ENCODE measurements at regions not wholly inside any gene's neighbourhood (a gene's known extent, or its start where the extent isn't known, plus 50 kb on each side); places are given as distances from the start of the nearest gene placed in this dataset.

- Histone ChIP-seq H3K9me2 (ENCODE audit: insufficient read depth) (no peaks in the 10 kb centered on the region), H3K4me3 (no peak overlapping the region), H3F3A (replicated peaks; ENCODE audit: low read depth) (no peaks in the 10 kb centered on the region), H3K79me2 (replicated peaks; ENCODE audit: insufficient read depth) (peaks cover 3% of the 10 kb centered on the region), H3K4me2 (no peak overlapping the region), H3K4me1 (ENCODE audit: insufficient read depth) (no peaks in the 10 kb centered on the region), H2AFZ (no peak overlapping the region), H4K20me1 (replicated peaks; ENCODE audit: insufficient read depth) (peaks cover 3% of the 10 kb centered on the region; the same call in 1 of the 2 replicates), H3K27ac (ENCODE audit: low read depth) (no peak overlapping the region), H3K36me3 (ENCODE audit: insufficient read depth) (no peaks in the 10 kb centered on the region), H3K27me3 (ENCODE audit: insufficient read depth) (no peaks in the 10 kb centered on the region)
- TF ChIP-seq ZNF114 (CRISPR knock-in tag; IDR thresholded peaks at IDR 0.05) = no peak
- TF ChIP-seq STAT1 (IDR thresholded peaks at IDR 0.05; ENCODE audit: unreplicated experiment) = no peak
- TF ChIP-seq POLR2AphosphoS5 (IDR thresholded peaks at IDR 0.05; ENCODE audit: low read depth) = no peak
- TF ChIP-seq ZNF331 (CRISPR knock-in tag; IDR thresholded peaks at IDR 0.05; ENCODE audit: low read depth) = no peak
- no peak for TF ChIP-seq REST (IDR thresholded peaks at IDR 0.05; ENCODE audit: unreplicated experiment)
- TF ChIP-seq EZH2 (IDR thresholded peaks at IDR 0.05; ENCODE audit: low read depth, unreplicated experiment) = no peak
- TF ChIP-seq ETS1 (IDR thresholded peaks at IDR 0.05) = no peak
- no peak for TF ChIP-seq CREB1 (CRISPR knock-in tag; IDR thresholded peaks at IDR 0.05; ENCODE audit: low read depth)
- TF ChIP-seq JUNB (IDR thresholded peaks at IDR 0.05; ENCODE audit: unreplicated experiment) = no peak
- no peak for TF ChIP-seq ZNF462 (CRISPR knock-in tag; IDR thresholded peaks at IDR 0.05)
- Mint-ChIP-seq H3K4me1 (peaks cover 27% of the 10 kb centered on the region), H3K4me3 (no peak overlapping the region), H3K27me3 (ENCODE audit: insufficient read depth, low read depth, poor library complexity) (peaks cover 8% of the 10 kb centered on the region), H3K36me3 (ENCODE audit: low read depth) (peaks cover 6% of the 10 kb centered on the region), H3K27ac (peak overlapping the region; percentile 66), H3K9me3 (no peaks in the 10 kb centered on the region)
- no peak for ATAC-seq
- no peak for DNase-seq (ENCODE audit: low spot score)
These were observed 186.3 kb downstream of the CTTN start for GRCh38 chr11:70584498-70585235.

Measured in GM23338 (cell line).